ENCODE measurements at regions not wholly inside any gene's neighbourhood (a gene's known extent, or its start where the extent isn't known, plus 50 kb on each side); places are given as distances from the start of the nearest gene placed in this dataset.

DNA sequence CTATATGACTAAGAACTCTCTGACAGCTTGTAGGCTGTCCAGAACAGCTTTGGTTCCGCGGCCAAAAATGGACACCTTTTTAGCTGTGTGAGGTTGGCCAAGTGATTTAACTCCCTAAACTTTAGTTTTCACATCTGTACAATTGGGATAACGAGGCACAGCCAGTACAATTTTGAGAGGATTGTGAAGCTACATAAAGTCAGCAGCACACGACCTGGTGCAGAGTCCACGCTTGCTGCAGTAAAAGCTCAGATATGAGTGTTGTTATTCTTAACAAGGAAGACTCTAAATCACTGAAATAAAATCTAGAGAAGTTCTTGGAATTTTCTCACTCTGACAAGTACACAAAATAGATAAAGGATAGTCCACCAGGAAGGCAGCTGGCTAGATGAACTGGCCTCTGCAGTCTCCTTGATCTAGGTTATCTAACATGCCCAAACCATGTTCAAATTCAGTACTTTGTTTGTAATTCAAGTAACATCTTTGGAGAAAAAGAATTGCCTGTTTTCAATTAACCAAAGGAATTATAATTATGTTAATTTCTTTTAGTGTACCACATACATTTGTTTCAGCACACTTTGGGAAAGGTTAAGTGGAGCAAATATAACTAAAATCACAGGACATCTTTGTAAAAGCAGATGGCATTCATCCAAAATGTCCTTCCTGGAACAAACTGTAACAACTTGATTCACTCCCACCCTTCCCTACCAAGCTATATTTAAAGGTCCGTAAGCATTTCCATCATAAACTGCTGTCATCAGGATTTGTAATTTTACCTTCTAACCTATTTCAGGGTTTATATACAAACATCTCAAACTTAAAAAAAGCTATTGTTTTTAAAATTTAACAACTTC, 201.7 kb upstream of the STK17B start (continued):
- TF ChIP-seq, protein P1, sequence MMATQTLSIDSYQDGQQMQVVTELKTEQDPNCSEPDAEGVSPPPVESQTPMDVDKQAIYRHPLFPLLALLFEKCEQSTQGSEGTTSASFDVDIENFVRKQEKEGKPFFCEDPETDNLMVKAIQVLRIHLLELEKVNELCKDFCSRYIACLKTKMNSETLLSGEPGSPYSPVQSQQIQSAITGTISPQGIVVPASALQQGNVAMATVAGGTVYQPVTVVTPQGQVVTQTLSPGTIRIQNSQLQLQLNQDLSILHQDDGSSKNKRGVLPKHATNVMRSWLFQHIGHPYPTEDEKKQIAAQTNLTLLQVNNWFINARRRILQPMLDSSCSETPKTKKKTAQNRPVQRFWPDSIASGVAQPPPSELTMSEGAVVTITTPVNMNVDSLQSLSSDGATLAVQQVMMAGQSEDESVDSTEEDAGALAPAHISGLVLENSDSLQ (IDR thresholded peaks at IDR 0.05) = peak; percentile 42; the same call in 1 of the 2 replicates
- TF ChIP-seq RCOR1 (IDR thresholded peaks at IDR 0.05; ENCODE audit: borderline replicate concordance in 1 of 2, low read depth in 2 of 2, low read length in 2 of 2) = peak in 1 of 2 experiments; percentile 83; a peak in 2 of 4 replicates
- TF ChIP-seq, protein P2, sequence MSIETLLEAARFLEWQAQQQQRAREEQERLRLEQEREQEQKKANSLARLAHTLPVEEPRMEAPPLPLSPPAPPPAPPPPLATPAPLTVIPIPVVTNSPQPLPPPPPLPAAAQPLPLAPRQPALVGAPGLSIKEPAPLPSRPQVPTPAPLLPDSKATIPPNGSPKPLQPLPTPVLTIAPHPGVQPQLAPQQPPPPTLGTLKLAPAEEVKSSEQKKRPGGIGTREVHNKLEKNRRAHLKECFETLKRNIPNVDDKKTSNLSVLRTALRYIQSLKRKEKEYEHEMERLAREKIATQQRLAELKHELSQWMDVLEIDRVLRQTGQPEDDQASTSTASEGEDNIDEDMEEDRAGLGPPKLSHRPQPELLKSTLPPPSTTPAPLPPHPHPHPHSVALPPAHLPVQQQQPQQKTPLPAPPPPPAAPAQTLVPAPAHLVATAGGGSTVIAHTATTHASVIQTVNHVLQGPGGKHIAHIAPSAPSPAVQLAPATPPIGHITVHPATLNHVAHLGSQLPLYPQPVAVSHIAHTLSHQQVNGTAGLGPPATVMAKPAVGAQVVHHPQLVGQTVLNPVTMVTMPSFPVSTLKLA (conservative IDR thresholded peaks at IDR 0.05) = 0 out of 4 replicates have a peak, but pooled peaks of 1 of the 2 experiments have one; percentile 32
- TF ChIP-seq, protein P3, sequence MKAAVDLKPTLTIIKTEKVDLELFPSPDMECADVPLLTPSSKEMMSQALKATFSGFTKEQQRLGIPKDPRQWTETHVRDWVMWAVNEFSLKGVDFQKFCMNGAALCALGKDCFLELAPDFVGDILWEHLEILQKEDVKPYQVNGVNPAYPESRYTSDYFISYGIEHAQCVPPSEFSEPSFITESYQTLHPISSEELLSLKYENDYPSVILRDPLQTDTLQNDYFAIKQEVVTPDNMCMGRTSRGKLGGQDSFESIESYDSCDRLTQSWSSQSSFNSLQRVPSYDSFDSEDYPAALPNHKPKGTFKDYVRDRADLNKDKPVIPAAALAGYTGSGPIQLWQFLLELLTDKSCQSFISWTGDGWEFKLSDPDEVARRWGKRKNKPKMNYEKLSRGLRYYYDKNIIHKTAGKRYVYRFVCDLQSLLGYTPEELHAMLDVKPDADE (conservative IDR thresholded peaks at IDR 0.05; ENCODE audit: control insufficient read depth, low read depth, low read length) = no peak
- TF ChIP-seq, protein P4, sequence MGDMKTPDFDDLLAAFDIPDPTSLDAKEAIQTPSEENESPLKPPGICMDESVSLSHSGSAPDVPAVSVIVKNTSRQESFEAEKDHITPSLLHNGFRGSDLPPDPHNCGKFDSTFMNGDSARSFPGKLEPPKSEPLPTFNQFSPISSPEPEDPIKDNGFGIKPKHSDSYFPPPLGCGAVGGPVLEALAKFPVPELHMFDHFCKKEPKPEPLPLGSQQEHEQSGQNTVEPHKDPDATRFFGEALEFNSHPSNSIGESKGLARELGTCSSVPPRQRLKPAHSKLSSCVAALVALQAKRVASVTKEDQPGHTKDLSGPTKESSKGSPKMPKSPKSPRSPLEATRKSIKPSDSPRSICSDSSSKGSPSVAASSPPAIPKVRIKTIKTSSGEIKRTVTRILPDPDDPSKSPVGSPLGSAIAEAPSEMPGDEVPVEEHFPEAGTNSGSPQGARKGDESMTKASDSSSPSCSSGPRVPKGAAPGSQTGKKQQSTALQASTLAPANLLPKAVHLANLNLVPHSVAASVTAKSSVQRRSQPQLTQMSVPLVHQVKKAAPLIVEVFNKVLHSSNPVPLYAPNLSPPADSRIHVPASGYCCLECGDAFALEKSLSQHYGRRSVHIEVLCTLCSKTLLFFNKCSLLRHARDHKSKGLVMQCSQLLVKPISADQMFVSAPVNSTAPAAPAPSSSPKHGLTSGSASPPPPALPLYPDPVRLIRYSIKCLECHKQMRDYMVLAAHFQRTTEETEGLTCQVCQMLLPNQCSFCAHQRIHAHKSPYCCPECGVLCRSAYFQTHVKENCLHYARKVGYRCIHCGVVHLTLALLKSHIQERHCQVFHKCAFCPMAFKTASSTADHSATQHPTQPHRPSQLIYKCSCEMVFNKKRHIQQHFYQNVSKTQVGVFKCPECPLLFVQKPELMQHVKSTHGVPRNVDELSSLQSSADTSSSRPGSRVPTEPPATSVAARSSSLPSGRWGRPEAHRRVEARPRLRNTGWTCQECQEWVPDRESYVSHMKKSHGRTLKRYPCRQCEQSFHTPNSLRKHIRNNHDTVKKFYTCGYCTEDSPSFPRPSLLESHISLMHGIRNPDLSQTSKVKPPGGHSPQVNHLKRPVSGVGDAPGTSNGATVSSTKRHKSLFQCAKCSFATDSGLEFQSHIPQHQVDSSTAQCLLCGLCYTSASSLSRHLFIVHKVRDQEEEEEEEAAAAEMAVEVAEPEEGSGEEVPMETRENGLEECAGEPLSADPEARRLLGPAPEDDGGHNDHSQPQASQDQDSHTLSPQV (IDR thresholded peaks at IDR 0.05) = no peak
- TF ChIP-seq, protein P5, sequence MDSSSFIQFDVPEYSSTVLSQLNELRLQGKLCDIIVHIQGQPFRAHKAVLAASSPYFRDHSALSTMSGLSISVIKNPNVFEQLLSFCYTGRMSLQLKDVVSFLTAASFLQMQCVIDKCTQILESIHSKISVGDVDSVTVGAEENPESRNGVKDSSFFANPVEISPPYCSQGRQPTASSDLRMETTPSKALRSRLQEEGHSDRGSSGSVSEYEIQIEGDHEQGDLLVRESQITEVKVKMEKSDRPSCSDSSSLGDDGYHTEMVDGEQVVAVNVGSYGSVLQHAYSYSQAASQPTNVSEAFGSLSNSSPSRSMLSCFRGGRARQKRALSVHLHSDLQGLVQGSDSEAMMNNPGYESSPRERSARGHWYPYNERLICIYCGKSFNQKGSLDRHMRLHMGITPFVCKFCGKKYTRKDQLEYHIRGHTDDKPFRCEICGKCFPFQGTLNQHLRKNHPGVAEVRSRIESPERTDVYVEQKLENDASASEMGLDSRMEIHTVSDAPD (CRISPR knock-in tag; IDR thresholded peaks at IDR 0.05) = no peak
- peak; percentile 18; the same call in 1 of the 2 replicates for TF ChIP-seq ATF7 (IDR thresholded peaks at IDR 0.05)
- no peak for TF ChIP-seq GABPB2 (CRISPR knock-in tag; conservative IDR thresholded peaks at IDR 0.05)
- TF ChIP-seq NCOR1 (IDR thresholded peaks at IDR 0.05) = peak; percentile 43; the same call in 1 of the 2 replicates
- TF ChIP-seq, protein P6, sequence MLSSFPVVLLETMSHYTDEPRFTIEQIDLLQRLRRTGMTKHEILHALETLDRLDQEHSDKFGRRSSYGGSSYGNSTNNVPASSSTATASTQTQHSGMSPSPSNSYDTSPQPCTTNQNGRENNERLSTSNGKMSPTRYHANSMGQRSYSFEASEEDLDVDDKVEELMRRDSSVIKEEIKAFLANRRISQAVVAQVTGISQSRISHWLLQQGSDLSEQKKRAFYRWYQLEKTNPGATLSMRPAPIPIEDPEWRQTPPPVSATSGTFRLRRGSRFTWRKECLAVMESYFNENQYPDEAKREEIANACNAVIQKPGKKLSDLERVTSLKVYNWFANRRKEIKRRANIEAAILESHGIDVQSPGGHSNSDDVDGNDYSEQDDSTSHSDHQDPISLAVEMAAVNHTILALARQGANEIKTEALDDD (IDR thresholded peaks at IDR 0.05) = peak; percentile 31; the same call in 1 of the 2 replicates
- no peak for TF ChIP-seq KDM4B (IDR thresholded peaks at IDR 0.05; ENCODE audit: borderline replicate concordance in 2 of 2, low read depth in 1 of 2)
- peak; percentile 53; the same call in 1 of the 2 replicates for TF ChIP-seq HDAC2 (IDR thresholded peaks at IDR 0.05)
- 0 out of 2 replicates have a peak, but pooled peaks have one; percentile 16 for TF ChIP-seq SMARCA4 (IDR thresholded peaks at IDR 0.05)
- no peak for TF ChIP-seq ZNF79 (CRISPR knock-in tag; IDR thresholded peaks at IDR 0.05; ENCODE audit: low read depth)
- peak; percentile 74 for TF ChIP-seq CBFA2T3 (IDR thresholded peaks at IDR 0.05)
